HG03565 (cell line): ENCODE measurements at regions not wholly inside any gene's neighbourhood (a gene's known extent, or its start where the extent isn't known, plus 50 kb on each side); places are given as distances from the start of the nearest gene placed in this dataset.

ENCODE experiments used
- ATAC-seq: cut with Tn5 transposase; IDR thresholded peaks from one replicate; pipeline ENCODE4 v1.9.1; 2021; ENCODE audit warnings: mild to moderate bottlenecking, moderate library complexity; ENCODE audit not compliant: unreplicated experiment

DNA sequence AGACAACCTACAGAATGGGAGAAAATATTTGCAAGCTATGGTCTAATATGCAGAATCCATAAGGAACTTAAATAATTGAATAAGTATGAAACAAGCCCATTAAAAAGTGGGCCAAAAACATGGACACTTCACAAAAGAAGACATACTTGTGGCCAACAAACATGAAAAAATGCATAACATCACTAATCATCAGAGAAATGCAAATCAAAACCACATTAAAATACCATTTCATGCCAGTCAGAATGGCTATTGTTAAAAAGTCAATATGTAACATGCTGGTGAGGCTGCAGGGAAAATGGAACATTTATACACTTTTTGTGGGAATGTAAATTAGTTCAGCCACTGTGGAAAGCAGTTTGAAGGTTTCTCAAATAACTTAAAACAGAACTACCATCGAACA lies 945.4 kb upstream of the FLRT2 start:
- no peak for ATAC-seq

DNA sequence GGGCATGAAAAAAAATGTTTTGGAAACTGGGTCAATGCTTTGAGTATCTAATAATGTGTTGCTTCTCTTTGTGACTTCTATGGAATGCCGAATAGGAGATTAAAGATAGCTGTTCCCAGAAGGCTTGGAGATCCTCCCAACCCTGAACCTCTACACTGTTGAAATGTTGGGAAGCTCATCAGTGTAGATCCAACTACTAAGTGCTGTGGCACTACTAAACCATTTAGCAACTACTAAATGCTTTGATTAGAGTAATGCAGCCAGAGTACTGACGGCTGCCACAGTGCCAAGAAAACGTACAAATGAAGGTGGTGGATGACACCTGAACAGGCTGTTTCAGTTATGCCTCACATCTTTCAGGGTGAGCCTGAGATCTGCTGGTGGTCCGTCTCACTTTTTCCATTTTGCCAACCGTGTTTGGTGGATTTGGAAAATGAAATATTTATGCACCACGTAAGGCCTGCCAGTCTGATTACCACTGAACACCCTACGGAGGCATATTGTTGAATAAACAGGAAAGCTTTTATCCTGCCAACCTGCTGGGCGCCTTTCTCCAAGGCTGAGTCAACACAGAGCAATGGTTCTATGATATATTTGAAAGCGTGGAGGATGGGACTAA lies 938.0 kb upstream of the FLRT2 start:
- ATAC-seq: no peak

DNA sequence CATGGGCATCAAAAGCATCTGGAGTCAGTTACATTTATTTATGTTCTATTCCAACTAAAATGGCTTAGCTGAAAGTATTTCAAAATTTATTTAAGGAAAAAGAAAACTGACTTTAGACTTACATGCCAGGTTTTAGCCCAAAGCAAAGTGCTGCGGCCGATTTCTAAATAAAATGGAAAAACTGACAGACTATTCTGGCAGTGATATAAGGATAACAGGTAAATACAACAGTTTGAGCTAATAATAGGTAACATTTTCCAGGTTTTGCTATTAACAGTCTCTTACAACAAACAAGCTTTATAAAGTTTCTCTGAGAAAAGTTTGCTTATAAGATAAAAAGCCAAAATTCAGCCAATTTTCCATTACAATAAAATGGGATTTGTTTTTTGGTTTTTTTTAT lies 937.2 kb upstream of the FLRT2 start:
- ATAC-seq: no peak

DNA sequence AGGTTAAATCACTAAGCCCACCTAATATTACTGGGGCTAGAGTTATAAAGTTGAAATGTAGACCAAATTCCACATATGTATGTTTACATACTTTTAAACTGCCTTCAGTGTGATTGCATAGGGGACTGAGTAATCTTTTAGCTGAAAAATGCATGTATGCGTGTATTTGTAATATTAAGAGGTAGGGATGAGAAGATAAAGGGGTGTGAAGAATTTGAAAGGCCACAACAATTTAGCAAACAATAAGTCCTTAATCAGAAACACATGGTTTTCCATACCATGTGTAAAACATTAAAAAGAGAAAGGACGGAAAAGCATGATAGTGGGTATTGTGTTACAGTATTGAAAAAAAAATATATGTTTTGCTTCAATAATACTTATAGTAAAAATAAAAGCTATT lies 919.9 kb upstream of the FLRT2 start:
- ATAC-seq: no peak

DNA sequence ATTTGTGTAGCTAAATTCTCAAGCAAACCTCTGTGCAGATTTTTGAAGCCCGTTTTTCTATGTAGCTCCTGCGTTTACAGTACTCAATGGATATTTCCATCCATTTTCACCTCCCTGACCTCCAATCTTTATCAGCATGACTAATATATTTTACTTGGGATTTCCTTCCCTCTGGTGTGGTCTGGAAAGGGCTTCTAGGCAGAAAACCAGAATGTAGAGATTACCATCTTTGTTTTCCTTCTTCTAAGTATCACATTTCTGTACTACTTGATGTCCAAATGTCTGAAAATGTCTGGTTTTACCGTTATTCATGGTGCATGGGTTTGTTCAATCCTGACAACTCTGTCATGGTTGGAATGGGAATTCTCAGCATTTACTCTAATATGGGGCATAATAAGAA lies 907.6 kb upstream of the FLRT2 start:
- ATAC-seq: no peak

DNA sequence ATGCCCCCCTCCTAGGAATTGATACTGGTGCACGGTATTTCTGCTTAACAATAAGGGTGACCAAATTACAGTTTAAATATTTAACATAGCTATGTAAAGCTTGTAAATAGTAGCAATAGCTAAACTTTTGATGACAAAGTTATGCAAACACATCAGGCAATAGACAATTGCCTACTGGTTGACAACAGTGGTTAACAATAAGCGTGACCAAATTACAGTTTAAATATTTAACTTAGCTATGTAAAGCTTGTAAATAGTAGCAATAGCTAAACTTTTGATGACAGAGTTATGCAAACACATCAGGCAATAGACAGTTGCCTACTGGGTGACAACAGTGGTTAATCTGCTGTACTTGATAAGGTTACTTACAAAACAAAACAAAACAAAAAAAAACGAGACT lies 886.5 kb upstream of the FLRT2 start:
- no peak for ATAC-seq

DNA sequence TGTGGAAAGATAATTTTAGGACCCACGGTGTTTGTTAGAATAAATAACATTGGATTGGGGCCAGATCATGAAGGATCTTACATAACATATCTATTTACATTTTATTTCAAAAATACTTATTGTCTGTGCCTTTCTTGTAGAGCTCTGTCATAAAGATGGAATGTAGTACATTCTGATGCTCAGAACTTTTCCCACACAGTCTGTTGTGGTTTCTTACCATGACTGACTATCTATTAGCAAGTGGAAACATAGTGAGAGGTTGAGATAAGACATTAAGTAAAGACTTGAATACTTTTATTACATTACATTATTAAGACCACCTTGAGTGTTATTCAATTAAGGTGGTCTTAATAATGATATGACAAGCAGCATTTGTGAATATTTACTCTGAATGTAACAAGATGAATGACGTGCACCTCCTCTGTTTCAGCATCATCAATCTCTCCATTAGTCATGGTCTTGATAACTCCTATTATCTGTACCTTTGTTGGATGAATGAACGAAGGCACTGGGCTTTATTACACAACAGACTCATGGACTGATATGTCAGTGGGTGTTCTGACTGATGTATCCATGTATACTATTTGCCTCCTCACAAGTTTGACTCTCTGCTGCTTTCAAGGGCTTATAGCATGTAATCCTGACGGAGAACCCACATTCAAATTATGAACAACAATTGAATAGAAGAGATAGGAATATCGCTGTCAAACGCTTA lies 883.0 kb upstream of the FLRT2 start:
- no peak for ATAC-seq

DNA sequence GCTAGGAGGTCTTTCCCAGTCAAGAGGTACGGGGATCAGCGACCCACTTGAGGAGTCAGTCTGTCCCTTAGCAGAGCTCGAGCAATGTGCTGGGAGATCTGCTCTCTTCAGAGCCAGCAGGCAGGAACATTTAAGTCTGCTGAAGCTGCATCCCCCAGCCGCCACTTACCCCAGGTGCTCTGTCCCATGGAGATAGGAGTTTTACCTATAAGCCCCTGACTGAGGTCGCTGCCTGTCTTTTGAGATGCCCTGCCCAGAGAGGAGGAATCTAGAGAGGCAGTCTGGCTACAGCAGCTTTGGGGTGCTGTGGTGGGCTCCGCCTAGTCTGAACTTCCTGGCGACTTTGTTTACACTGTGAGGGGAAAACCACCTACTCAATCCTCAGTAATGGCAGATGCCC lies 874.9 kb upstream of the FLRT2 start:
- ATAC-seq: no peak

DNA sequence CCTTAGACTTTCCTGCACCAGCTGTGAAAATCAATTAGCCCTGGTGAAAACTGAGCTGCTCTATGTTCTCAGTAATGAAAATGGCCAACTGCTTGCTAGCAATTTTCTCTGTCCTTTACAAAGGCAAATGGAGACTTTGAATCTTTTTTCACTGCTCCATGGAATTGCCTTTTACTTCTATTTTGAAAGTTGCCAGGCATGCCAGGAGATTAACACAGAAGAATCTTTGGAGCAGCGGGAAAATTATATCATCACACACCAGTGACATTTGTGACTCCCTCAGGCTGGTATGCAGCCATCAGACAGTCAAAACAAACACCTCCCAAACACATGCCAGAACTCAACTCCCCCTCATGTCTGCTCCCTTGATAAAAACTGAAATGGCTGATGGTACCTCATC lies 872.0 kb upstream of the FLRT2 start:
- ATAC-seq: no peak

DNA sequence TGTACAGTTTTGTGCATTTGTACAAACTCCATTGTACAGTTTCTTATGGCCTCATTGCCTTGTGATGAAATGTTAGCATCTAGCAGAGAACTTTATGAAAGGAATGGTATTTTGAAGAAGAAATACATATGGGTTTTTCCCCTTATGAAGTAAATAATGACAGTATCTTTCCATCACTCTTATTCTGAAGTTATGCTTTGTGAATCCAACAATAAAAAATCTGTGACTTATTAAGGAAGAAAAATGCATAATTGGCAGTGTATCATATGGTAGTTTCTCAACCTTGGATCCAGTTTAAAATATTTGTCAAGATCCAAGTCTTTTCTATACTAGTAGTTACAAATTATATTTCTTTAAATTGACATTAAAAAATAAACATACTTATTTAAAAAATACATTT lies 859.1 kb upstream of the FLRT2 start:
- ATAC-seq: no peak

DNA sequence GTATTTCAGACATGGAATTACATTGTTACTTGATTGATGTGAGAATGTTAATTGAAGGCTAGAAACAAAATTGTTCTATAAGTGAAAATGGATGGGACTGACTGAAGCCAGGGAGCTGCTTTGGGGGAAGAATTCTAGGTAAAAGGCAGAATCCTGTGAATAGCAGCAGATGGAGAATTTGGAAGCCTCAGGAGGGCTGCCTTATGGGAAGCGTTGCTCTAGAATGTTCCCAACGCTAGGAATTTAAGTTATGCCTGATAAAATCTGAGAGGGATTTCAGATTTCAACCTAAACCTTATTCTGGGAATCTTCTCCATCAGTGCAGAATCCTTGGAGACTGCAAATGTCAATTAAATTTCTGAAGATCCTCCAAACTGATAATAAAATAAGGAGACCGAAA lies 858.2 kb upstream of the FLRT2 start:
- ATAC-seq: no peak

DNA sequence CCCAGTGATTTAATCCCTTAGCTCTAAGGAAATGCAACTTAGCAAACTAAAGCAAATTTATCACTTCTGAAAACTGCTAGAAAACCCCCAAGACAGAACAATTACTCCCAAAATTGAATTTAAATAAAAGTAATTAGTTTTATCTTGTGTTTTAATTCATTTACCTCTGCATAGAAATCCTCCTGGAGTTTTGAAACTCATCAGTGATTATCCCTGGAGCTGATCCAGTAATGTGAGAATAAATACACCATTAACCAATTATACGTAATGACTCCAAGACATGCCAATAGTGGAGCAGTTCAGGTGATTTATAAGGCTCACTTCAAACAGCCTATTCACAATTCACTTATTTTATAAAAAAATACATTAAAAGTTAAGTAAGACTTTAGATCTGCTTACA lies 855.3 kb upstream of the FLRT2 start:
- ATAC-seq: no peak

DNA sequence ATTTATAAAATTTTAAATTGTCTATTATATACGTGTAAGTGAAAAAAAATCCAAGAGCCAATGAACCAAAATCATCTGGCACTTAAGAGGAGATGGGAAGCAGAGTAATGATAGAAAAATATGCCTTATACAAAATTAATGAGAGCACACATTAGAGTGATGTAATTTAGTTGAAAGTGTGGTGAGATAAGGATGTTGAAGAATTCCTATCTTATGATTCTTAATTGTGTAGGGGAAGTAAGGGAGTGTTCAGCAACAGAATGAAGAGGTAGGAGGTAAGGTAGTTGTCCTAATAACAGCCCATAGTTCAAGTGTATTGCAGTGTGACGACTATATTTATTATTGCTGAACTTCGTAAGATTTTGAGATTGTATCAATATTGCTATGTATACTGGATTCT lies 843.4 kb upstream of the FLRT2 start:
- no peak for ATAC-seq

DNA sequence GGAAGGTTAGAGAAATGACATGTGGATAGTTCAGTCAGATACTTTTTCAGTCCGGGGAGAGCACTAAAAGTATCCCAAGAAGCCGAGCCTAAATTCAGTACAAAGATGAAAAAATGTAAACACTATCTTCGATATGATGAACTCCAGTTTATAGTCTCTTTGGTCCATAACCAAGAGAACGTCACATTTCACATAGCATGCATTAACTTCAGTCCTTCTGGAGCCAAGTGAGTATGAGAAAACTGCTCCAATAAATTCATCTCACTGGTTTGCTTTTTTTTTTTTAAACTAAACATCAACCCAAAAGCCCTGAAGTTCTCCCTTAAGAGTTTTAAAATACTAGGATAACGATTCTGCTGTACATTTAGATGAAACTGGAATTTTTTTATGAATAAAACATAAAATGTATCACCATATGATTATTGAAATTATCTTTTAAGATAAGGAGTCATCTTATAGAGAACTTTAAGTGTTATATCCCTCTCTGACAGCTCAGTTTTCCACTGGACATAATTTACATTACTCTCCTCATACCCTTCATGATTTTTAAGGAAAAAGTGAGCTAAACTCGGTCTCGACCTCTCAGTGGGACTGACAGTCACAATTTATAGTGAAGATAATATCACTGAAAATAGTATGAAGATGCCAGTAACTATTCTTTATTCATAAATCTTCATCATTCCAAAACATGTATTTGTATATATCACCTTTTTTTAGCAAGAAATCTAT lies 841.5 kb upstream of the FLRT2 start:
- ATAC-seq: no peak

DNA sequence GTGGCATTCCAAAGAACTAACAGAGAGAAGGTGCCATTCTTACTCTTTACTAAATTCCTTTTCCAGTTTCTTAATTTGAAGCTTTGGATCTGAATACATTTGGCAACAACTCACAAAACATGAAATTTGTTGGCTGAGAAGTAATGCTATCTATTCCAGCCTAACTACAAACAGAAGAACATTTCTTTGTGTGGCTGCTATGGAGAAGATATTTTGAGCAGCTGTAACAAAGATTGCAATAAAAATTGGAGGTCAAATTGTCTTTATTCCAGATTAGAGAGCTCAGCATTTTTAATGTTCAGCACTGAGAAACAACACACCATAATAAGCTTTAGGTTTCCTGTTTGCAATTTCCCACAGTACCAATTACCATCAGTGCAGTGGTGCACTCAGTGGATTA lies 835.8 kb upstream of the FLRT2 start:
- ATAC-seq: no peak

DNA sequence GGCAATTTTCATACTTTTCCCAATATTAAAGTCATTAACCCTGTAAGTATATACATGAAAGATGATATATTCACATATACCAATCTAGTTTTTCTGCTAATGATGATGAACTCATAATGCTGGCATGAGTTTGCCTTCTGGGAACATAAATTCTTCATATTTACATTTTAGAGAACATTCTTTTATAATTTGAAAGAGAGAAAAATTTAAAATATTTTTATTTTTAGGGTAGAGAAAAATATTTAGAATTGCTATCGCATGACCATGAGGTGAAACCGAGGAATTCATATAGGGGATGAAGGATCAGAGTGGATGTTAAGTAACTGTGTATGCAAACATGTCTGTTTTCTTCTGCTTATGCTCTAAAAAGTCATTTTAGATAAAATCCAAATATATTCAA lies 825.3 kb upstream of the FLRT2 start:
- ATAC-seq: no peak

DNA sequence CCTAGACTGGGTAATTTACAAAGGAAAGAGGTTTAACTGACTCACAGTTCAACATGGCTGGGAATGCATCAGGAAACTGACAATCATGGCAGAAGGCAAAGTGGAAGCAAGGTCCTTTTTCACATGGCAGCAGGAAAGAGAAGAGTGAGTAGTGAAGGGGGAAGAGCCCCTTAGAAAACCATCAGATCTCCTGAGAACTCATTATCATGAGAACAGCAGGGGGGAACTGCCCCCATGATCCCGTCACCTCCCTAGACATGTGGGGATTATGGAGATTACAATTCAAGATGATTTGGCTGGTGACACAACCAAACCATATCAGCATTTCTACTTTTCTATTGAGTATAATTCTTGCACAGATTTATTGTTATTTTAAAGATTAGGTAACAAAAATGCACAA lies 822.1 kb upstream of the FLRT2 start:
- no peak for ATAC-seq

DNA sequence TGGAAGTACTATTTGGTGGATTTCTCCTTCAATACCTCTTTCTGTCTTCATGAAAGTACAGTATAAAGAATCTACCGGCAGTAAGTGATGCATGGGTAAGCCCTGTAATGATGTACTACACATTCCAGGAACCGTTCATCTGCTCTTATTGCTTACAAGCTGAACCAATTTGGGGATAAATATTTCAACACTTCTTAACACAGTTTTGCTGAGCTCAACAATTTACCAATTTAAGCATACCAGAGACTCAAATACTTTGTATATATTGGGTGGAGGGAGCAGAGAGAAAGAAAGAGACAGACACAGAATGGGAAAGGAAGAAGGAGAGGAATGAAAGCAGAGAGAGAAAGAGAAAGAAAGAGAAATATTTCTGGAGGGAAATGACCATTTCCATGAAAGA lies 821.1 kb upstream of the FLRT2 start:
- ATAC-seq: no peak

DNA sequence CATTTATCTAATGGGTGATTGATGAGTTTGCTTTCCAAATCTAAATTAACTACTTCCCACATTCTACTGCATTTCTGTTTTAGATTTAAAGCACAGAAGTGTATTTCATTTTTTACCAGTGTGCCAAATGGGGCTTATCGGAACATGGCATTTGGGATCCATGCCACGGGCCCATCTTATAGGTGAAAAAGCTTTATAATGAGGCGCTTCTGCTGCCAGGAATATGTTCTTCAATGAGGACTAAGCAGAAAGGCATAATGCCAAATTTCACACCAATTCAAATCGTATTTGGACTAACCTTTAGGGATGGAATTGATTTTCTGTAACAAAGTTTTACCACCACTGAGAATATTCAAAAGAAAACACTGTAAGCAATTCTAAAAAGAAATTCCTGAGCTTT lies 803.5 kb upstream of the FLRT2 start:
- ATAC-seq: no peak

DNA sequence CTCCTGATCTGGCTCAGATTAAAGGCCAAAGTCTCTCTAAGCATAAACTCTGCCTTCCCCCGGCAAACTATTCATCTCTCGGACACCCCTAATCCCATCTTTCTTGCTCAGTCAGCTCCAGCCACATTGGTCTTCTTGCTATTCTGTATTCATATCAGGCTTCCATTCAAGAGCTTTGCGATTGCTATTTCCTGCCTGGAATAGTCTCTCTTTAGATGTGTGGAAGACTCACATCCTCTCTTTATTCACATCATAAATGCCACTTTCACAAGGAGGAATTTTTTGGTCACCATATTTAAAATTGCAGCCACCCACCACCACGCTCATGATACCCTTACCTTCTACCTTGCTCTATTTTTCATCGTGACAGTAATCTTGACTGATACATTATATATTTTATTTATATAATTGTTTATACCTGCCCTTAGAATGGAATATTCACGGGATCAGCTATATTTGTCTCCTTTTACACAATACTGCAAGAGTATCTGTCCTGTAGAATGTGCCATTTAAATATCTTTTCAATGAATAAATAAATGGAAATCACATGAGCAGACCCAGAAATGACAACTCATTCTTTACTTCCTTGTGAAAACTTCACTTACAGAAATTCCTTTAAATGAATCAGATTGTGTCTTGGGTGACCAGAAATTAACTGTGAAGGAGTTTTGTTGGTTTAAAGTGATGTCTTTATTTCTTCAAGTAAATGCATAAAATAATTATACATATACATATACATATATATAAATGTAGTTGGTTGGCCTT lies 780.6 kb upstream of the FLRT2 start:
- ATAC-seq: no peak

DNA sequence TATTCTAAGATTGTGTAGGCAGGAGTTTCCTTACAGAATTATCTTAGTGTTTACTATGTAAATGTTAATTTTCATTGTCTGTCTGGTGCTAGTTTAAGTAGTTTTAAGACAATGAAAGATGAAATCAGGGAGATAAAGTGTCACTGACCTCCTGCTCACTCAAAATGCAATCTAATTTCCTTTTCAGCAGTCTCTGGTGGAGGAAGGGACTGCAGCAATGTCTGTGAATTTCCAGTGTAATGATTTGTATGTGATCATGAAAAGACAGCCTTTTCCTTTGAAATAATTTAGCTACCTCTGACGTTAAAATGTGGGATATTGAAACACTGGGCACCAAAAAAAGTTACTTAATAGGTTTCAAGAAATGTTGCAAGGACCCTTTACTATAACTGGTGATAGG lies 779.7 kb upstream of the FLRT2 start:
- ATAC-seq: no peak
